Stomach (tissue), 4 donors: ENCODE measurements at regions not wholly inside any gene's neighbourhood (a gene's known extent, or its start where the extent isn't known, plus 50 kb on each side); places are given as distances from the start of the nearest gene placed in this dataset.

Source experiments
- CTCF ChIP-seq, 7 experiments: fragments of 450-650 bp in 4 of 7; fragments of 200-600 bp in 3 of 7; sonication (generic) in 3 of 7; IDR thresholded peaks; one replicate each; pipeline ENCODE4 v1.5.1; 2016 to 2019; ENCODE audit warnings: antibody characterized with exemption in 7 of 7, control low read depth in 2 of 7, mild to moderate bottlenecking in 1 of 7
- EP300 ChIP-seq: sonication (generic); formaldehyde crosslinking; IDR thresholded peaks from one replicate; pipeline ENCODE4 v1.6.1; 2017; ENCODE audit warnings: antibody characterized with exemption
- POLR2A ChIP-seq, 4 donors: fragments of 450-650 bp; IDR thresholded peaks; one replicate each; pipeline ENCODE4 v1.6.1; 2016; ENCODE audit warnings: antibody characterized with exemption in 4 of 4, control low read depth in 2 of 4, mild to moderate bottlenecking in 1 of 4, moderate library complexity in 1 of 4
- POLR2AphosphoS5 ChIP-seq, 3 donors: sonication (generic); formaldehyde crosslinking; IDR thresholded peaks; one replicate each; pipeline ENCODE4 v1.6.1; 2016; ENCODE audit warnings: antibody characterized with exemption in 3 of 3

- no peak for TF ChIP-seq CTCF (IDR thresholded peaks at IDR 0.05)
- TF ChIP-seq POLR2AphosphoS5 (IDR thresholded peaks at IDR 0.05) = no peak
- no peak for TF ChIP-seq POLR2A (IDR thresholded peaks at IDR 0.05)
- no peak for TF ChIP-seq EP300
These were observed 149.3 kb downstream of the FBXO4 start for GRCh38 chr5:42074353-42074752.
